ENCODE measurements at regions not wholly inside any gene's neighbourhood (a gene's known extent, or its start where the extent isn't known, plus 50 kb on each side); places are given as distances from the start of the nearest gene placed in this dataset.

- TF ChIP-seq, protein P1, sequence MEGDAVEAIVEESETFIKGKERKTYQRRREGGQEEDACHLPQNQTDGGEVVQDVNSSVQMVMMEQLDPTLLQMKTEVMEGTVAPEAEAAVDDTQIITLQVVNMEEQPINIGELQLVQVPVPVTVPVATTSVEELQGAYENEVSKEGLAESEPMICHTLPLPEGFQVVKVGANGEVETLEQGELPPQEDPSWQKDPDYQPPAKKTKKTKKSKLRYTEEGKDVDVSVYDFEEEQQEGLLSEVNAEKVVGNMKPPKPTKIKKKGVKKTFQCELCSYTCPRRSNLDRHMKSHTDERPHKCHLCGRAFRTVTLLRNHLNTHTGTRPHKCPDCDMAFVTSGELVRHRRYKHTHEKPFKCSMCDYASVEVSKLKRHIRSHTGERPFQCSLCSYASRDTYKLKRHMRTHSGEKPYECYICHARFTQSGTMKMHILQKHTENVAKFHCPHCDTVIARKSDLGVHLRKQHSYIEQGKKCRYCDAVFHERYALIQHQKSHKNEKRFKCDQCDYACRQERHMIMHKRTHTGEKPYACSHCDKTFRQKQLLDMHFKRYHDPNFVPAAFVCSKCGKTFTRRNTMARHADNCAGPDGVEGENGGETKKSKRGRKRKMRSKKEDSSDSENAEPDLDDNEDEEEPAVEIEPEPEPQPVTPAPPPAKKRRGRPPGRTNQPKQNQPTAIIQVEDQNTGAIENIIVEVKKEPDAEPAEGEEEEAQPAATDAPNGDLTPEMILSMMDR (IDR thresholded peaks at IDR 0.05) = no peak
- Histone ChIP-seq H3K27me3 (ENCODE audit: insufficient read depth in 3 of 3, low read length in 2 of 3) (no peaks in the 10 kb centered on the region), H3K9me3 (no peaks in the 10 kb centered on the region), H3K36me3 (ENCODE audit: insufficient read depth in 1 of 2, low read depth in 1 of 2) (no peaks in the 10 kb centered on the region), H3K4me3 (no peak overlapping the region), H3K27ac (no peak overlapping the region), H3K4me1 (no peaks in the 10 kb centered on the region)
- 66 to 81% (median 77%) methylated on average over 7 of the region's 7 CpGs for WGBS, 3 donors
- ATAC-seq (no peak), DNase-seq (no peak)
- intact Hi-C loops (cut with DNase I) = no loop called here
Observed at GRCh38 chr2:123165616-123166015, 859.5 kb upstream of the CNTNAP5 start.

- ATAC-seq (no peak), DNase-seq (no peak)
- TF ChIP-seq, protein P1 (IDR thresholded peaks at IDR 0.05) = no peak
- intact Hi-C loops (cut with DNase I) = no loop called here
- Histone ChIP-seq H3K27me3 (ENCODE audit: insufficient read depth in 3 of 3, low read length in 2 of 3) (no peaks in the 10 kb centered on the region), H3K36me3 (ENCODE audit: insufficient read depth in 1 of 2, low read depth in 1 of 2) (no peaks in the 10 kb centered on the region), H3K4me3 (no peak overlapping the region), H3K27ac (no peak overlapping the region), H3K4me1 (no peaks in the 10 kb centered on the region), H3K9me3 (no peaks in the 10 kb centered on the region)
- 69 to 77% (median 77%) methylated on average over 3 of the region's 3 CpGs for whole genome bisulfite sequencing, 3 donors
Observed at GRCh38 chr2:123179526-123179925, 845.6 kb upstream of the CNTNAP5 start.

GRCh38 chr2:123195957-123196356 lies 829.1 kb upstream of the CNTNAP5 start:
- DNase-seq (no peak), ATAC-seq (no peak)
- Histone ChIP-seq H3K36me3 (ENCODE audit: insufficient read depth in 1 of 2, low read depth in 1 of 2) (no peaks in the 10 kb centered on the region), H3K4me1 (no peaks in the 10 kb centered on the region), H3K9me3 (no peaks in the 10 kb centered on the region), H3K27ac (no peak overlapping the region), H3K27me3 (ENCODE audit: insufficient read depth in 3 of 3, low read length in 2 of 3) (no peaks in the 10 kb centered on the region), H3K4me3 (no peak overlapping the region)
- TF ChIP-seq, protein P1 (IDR thresholded peaks at IDR 0.05) = no peak
- intact Hi-C loops (cut with DNase I) = no loop called here
- WGBS, 3 donors = 87 to 91% (median 87%) methylated on average over 4 of the region's 4 CpGs

- Histone ChIP-seq H3K9me3 (peaks cover 3% of the 10 kb centered on the region), H3K27ac (no peak overlapping the region), H3K4me3 (no peak overlapping the region), H3K36me3 (ENCODE audit: insufficient read depth in 1 of 2, low read depth in 1 of 2) (no peaks in the 10 kb centered on the region), H3K4me1 (no peaks in the 10 kb centered on the region), H3K27me3 (ENCODE audit: insufficient read depth in 3 of 3, low read length in 2 of 3) (no peaks in the 10 kb centered on the region)
- TF ChIP-seq, protein P1 (IDR thresholded peaks at IDR 0.05) = no peak
- 80 to 85% (median 82%) methylated on average over 2 of the region's 2 CpGs for whole genome bisulfite sequencing, 3 donors
- DNase-seq = no peak
- no peak for ATAC-seq
- intact Hi-C loops (cut with DNase I) = no loop called here
Observed at GRCh38 chr2:123200035-123200434, 825.1 kb upstream of the CNTNAP5 start.

DNA sequence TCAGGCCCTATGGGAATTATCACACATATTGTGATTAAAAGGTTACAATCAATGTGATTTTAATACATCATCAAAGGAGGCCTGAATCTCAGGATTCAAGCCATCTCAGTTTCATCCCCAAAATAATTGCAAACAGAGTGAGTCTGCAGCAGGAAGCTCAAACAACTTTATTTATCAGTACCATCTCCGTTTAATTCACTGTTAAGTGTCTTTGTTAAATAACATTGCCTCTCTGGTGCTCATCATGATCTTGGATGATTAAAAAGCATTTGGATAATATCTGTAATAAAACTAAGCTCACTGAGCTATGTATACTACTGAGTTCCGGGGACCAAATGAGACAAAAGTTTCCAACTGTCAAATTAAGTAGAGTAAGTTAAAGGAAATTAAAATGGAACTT lies 817.8 kb upstream of the CNTNAP5 start:
- H3K27me3 ChIP-seq (ENCODE audit: insufficient read depth in 3 of 3, low read length in 2 of 3) = no peaks in the 10 kb centered on the region
- ATAC-seq (no peak), DNase-seq (no peak)
- TF ChIP-seq, protein P1 (IDR thresholded peaks at IDR 0.05) = no peak
- 79 to 88% (median 85%) methylated on average over 2 of the region's 2 CpGs for WGBS, 3 donors
- intact Hi-C loops (cut with DNase I) = no loop called here
- no peak overlapping the region for H3K27ac ChIP-seq
- H3K4me3 ChIP-seq = no peak overlapping the region
- H3K36me3 ChIP-seq (ENCODE audit: insufficient read depth in 1 of 2, low read depth in 1 of 2) = no peaks in the 10 kb centered on the region
- peaks cover 3% of the 10 kb centered on the region for H3K9me3 ChIP-seq
- H3K4me1 ChIP-seq = no peaks in the 10 kb centered on the region
